Neural crest cell (in vitro differentiated cells): ENCODE measurements at regions not wholly inside any gene's neighbourhood (a gene's known extent, or its start where the extent isn't known, plus 50 kb on each side); places are given as distances from the start of the nearest gene placed in this dataset.

ENCODE experiments used
- DNase-seq: peaks from one replicate; pipeline ENCODE4 v3.0.0; 2021; ENCODE audit warnings: low read depth, mixed read lengths, low spot score
- H3K27ac Mint-ChIP-seq: one replicate; pipeline ENCODE4 v1.8.0; 2021; ENCODE audit warnings: mild to moderate bottlenecking, mixed read lengths; ENCODE audit not compliant: unreplicated experiment
- H3K27me3 Mint-ChIP-seq: 2 replicates; pipeline ENCODE4 v1.8.0; 2021; ENCODE audit warnings: low read depth, mild to moderate bottlenecking, mixed read lengths
- H3K36me3 Mint-ChIP-seq: 2 replicates; pipeline ENCODE4 v1.8.0; 2021; ENCODE audit warnings: low read depth, mild to moderate bottlenecking, mixed read lengths
- H3K4me1 Mint-ChIP-seq: 2 replicates; pipeline ENCODE4 v1.8.0; 2021; ENCODE audit warnings: mixed read lengths
- H3K4me3 Mint-ChIP-seq: one replicate; pipeline ENCODE4 v1.8.0; 2021; ENCODE audit warnings: mild to moderate bottlenecking, mixed read lengths
- H3K9me3 Mint-ChIP-seq: 2 replicates; pipeline ENCODE4 v1.8.0; 2021; ENCODE audit warnings: mixed read lengths
- CTCF ChIP-seq: fragments of 200-600 bp; sonication (generic); conservative IDR thresholded peaks from 2 replicates; pipeline ENCODE4 v1.5.0; 2021; ENCODE audit warnings: antibody characterized with exemption, mild to moderate bottlenecking

- Mint-ChIP-seq H3K4me1 (no peaks in the 10 kb centered on the region), H3K27ac (no peak overlapping the region)
- TF ChIP-seq CTCF = no peak
Observed at GRCh38 chr13:73720216-73720840, 413.9 kb downstream of the KLF12 start.

GRCh38 chr13:73718246-73718645 lies 416.0 kb downstream of the KLF12 start:
- TF ChIP-seq CTCF = no peak
- Mint-ChIP-seq H3K36me3 (peaks cover 7% of the 10 kb centered on the region), H3K9me3 (no peaks in the 10 kb centered on the region), H3K27ac (no peak overlapping the region), H3K27me3 (no peaks in the 10 kb centered on the region), H3K4me1 (no peaks in the 10 kb centered on the region), H3K4me3 (no peak overlapping the region)
- DNase-seq = no peak

More at GRCh38 chr13:73720216-73720840, 413.9 kb downstream of the KLF12 start:
- no peak for DNase-seq
- Mint-ChIP-seq H3K27me3 (no peaks in the 10 kb centered on the region), H3K36me3 (peaks cover 3% of the 10 kb centered on the region), H3K4me3 (no peak overlapping the region), H3K9me3 (peaks cover 3% of the 10 kb centered on the region)

- Mint-ChIP-seq H3K27ac (no peak overlapping the region), H3K27me3 (no peaks in the 10 kb centered on the region), H3K4me3 (no peak overlapping the region), H3K9me3 (no peaks in the 10 kb centered on the region), H3K4me1 (no peaks in the 10 kb centered on the region), H3K36me3 (peaks cover 9% of the 10 kb centered on the region)
- no peak for DNase-seq
- no peak for TF ChIP-seq CTCF
Observed at GRCh38 chr13:73717632-73718031, 416.6 kb downstream of the KLF12 start.

GRCh38 chr13:73715911-73716510 lies 418.2 kb downstream of the KLF12 start:
- no peak overlapping the region for H3K4me3 Mint-ChIP-seq
- peaks cover 12% of the 10 kb centered on the region for H3K36me3 Mint-ChIP-seq
- H3K27me3 Mint-ChIP-seq = no peaks in the 10 kb centered on the region
- no peak for DNase-seq
- no peaks in the 10 kb centered on the region for H3K9me3 Mint-ChIP-seq
- TF ChIP-seq CTCF = no peak
- no peak overlapping the region for H3K27ac Mint-ChIP-seq
- no peaks in the 10 kb centered on the region for H3K4me1 Mint-ChIP-seq

- Mint-ChIP-seq H3K4me3 (no peak overlapping the region), H3K9me3 (no peaks in the 10 kb centered on the region), H3K36me3 (peaks cover 12% of the 10 kb centered on the region), H3K27me3 (no peaks in the 10 kb centered on the region), H3K4me1 (no peaks in the 10 kb centered on the region), H3K27ac (peak overlapping the region; percentile 19)
- no peak for DNase-seq
- TF ChIP-seq CTCF = no peak
Observed at GRCh38 chr13:73715114-73715910, 418.9 kb downstream of the KLF12 start.
